GM21423 (cell line): ENCODE measurements at regions not wholly inside any gene's neighbourhood (a gene's known extent, or its start where the extent isn't known, plus 50 kb on each side); places are given as distances from the start of the nearest gene placed in this dataset.

Experiments
- ATAC-seq: cut with Tn5 transposase; IDR thresholded peaks from one replicate; pipeline ENCODE4 v1.9.1; 2021; ENCODE audit warnings: mild to moderate bottlenecking, moderate library complexity; ENCODE audit not compliant: unreplicated experiment

DNA sequence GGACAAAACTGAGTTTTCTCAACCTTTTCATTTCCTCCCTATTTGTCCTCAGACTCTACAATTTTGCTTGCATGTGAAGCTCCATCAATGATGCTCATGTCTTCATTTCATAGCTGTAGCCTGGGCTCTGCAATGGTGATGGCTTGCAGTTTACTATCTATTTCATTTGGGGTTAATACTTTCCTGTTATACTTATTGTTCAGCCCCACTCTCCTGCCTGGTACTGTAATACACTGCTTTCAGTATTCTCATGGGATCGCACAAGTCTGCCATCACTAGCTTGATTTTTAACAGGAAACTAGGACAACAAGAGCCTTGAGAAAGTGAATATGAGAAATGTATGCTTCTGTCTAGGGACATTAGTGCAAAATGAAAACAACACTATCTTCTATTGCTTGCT, 84.2 kb upstream of the SEMA6A start:
- ATAC-seq: no peak

GRCh38 chr5:116658141-116658540, 83.5 kb upstream of the SEMA6A start:
- no peak for ATAC-seq

- ATAC-seq: no peak
Observed at GRCh38 chr5:116655431-116655830, 80.8 kb upstream of the SEMA6A start.

DNA sequence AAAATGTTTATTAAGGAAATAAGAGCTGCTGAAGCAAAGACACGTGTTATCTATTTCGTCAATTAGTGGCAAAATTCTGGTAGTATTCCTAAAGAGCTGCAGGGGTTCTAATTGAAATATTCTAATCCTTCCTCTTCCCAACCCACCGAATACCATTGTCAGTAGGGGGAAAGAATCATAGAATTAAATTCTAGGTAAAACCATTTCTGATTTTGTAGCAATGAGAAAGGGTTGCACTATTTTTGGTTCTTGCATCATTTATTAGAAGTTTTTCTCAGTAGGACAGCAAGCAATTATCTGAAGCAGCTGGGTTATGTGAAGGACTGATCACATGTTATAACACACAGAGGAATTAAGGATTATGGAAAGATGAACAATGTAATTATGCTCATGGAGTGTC, 80.3 kb upstream of the SEMA6A start:
- no peak for ATAC-seq

GRCh38 chr5:116652903-116653302, 78.3 kb upstream of the SEMA6A start:
- no peak for ATAC-seq

DNA sequence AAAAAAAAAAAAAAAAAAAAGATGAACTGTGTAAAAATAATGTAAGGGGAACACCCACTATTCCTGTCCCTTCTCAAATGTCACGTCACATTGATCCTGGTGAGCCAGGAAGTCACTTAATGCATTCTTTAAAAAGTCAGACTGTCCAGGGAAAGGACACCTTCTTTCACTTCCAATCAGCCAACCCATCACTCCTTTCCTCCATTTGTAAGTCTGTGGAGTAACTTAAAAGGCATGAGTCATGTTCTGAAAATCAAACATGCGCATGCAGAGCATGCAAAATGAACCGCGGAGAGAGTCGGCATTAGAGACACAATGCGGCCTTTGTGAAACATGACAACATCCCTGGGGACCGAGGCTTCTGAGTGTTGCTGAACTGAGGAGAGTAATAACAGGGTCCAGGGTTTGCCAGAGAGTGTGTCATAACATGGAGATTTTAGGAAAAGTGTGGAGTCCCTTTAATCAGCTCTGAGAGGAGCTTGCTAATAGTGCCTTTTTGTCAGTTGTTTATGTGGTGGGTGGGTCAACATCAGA, 77.6 kb upstream of the SEMA6A start:
- ATAC-seq: no peak

GRCh38 chr5:116651653-116652052, 77.0 kb upstream of the SEMA6A start:
- no peak for ATAC-seq

- ATAC-seq: no peak
Observed at GRCh38 chr5:116650964-116651363, 76.3 kb upstream of the SEMA6A start.

DNA sequence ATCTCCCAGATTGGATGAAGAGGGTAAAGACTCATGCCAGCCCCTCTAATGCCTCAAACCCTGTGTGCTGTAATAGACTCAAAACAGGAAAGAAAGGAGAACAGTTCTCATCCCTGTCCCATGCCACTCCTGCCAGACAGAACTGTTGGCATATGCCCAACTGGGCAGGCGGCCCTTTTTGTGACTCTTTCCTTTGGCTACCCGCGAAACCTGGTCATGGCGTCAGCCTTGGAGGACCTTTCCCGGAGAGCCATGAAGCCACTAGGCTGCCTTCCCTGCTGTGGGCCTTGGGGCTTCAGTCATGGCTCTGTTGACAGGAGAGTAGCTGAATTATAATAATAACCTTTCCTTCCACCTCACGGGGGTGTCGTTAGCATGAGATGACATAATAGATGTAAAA, 75.9 kb upstream of the SEMA6A start:
- ATAC-seq: no peak

GRCh38 chr5:116646611-116647289, 72.1 kb upstream of the SEMA6A start:
- ATAC-seq: no peak

DNA sequence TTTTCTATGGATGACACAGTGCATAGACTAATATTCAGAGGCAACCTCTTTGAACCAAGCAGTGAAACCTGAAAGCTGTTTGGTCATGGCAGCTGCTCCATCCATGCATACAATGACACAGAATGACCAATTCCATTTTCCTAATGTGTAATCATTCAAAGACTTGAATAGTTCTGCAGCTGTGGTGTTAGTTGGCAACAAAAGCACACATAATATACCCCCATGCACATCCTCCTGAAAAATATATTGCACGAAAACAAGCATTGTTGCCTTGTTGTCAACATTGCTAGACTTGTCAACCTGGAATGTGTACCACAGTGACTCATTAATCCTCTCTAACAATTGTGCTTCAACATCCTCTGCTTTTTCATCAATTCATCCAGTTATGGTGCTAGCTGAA, 71.0 kb upstream of the SEMA6A start:
- peak; percentile 81 for ATAC-seq

DNA sequence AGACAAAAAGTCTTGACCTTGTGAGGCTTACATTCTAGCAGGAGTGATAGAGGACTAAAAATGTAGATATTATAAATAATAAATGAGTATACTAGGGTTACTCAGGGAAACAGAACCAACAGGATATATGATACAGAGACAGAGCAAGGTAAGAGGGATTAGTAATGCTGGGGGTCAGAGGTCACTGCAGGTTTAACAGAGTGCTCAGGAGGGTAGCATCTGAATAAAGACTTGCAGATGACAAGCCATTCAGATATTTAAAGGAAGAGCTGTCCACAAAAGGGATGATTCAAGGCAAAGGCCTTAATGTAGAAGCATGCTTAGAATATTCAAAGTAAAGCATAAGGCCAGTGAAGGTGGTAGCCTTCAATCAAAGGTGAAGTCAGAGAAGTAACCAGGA, 65.6 kb upstream of the SEMA6A start:
- ATAC-seq: no peak

DNA sequence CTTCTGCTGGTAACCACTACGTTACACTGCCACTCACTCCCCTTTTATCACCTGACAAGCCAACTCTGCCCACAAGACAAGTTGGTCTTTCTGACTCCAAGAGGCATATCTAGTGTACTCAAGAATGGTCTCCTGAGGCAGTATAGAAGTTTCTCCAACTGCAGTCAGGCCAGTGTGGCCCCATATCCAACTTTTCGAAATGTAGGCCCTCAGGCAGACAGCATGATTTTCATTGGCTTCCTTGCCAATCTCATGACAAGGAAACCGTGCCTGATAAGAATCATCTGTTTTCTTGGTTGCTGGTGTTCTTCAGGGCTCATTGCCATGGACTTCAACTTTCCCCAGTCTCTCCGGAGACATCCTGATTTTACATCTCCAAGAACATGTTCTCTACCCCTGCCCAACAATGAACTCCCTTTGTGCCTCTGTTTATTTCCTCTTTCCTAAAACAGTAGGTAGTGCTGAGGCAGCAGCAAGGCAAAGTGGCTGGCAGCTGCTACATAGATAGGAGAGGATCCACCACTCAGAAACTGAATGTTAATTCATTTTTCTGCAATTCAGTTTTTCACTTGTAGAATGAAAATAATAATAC, 62.6 kb upstream of the SEMA6A start:
- no peak for ATAC-seq

DNA sequence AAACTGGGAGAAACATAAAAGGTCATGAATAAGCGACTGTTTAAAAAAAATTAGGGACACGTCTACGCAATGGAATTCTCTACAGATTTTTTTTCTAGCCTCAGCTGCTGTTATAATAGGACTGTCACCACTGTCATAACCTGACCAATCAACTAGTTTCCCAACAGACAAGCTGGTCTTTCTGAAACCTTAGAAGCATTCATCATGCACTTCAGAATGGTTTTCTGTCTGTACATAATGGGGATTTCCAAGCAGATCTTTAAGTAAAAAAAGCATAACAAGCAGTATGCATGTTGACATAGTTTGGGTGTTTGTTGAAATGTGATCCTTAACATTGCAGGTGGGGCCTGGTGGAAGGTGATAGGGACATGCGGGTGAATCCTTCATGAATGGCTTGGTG, 58.3 kb upstream of the SEMA6A start:
- no peak for ATAC-seq

DNA sequence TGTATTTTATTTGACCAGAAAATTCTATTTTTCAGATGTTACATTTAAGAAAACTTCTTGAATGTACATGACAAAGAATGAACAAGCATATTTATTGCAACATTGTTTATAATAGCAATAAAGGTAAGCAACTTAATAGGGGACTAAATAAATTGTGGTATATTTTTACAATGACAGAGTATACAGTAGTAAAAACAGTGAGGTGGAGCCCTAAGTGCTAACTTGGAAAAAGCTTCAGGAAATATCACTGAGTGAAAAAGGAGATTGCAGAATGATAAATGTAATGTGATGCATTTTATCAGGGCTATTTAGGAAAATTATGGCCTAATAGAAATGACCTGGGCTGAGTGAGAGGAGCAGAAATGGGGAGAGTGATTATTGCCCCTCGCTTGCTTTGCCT, 56.5 kb upstream of the SEMA6A start:
- no peak for ATAC-seq

DNA sequence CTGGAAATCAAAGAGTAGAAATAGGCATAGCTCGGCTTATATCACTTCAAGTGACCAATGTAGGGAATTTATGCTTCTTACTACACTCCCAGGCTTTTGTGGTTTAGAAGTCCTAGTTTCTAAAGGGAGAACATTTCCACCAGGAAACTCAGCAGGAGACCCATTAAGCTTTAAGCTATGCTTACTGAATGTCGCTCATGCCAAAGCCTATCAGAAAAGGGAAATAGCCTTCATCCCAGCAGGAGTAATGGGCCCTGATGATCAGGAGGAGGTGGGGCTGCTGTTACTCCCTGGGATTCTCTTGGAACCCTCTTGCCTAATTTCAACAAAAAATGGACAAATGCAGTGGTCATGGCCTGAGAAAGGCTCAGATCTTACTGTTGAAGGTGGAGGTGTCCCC, 54.5 kb upstream of the SEMA6A start:
- ATAC-seq: no peak

DNA sequence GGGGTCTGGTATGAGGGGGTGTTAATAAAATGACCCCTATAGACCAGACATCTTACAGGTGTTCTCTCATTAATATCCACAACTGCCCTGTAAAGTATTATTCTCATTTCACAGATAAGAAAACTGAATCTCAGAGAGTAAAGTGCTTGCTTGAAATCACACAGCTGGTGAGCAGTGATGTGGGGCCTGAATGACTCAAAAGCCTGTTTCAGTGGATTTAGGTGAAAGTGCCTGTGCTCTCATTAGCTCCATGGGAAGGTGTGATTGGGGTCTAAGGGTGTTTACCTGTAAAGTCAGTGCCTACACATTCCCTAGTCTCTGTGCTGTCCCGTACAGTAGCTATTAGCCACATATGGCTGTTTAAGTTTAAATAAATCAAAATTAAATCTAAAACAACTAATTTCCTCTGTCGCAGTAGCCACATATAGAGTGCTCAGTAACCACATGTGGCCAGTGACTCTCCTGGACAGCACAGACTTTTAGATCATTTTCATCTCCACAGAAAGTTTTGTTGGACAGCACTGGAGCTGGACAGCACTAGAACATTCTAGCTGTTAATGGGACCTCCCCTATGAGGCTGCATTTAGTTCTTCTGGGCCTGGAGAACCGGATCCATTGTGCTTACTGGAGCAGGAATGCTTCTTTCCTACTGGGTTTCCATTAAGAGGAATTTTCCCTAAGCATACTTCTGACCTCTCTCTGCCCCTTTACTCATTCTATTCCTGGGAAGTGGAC, 52.5 kb upstream of the SEMA6A start:
- peak; percentile 87 for ATAC-seq

DNA sequence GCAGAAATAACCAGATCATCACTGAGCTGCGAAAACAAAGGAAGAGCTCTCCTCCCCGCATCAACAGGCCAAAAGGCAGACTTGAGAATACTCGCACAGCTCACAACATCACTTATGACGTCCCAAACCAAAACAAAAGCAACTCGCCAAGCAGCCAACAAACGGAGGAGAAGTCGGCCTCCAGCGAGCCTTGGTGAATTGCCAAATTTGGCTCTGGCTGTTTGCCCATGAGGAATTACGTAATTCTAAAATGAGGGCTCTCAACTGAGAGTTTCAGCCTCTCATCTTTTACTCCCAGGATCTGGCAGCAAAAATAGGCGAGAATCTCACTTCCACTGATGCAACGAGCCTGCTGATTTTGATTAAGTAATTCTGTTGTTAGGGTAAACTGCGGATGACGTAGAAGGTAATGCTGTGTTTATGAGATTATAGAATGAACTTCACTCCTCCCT, 51.7 kb upstream of the SEMA6A start:
- ATAC-seq: no peak
